ENCODE measurements at regions not wholly inside any gene's neighbourhood (a gene's known extent, or its start where the extent isn't known, plus 50 kb on each side); places are given as distances from the start of the nearest gene placed in this dataset.

DNA sequence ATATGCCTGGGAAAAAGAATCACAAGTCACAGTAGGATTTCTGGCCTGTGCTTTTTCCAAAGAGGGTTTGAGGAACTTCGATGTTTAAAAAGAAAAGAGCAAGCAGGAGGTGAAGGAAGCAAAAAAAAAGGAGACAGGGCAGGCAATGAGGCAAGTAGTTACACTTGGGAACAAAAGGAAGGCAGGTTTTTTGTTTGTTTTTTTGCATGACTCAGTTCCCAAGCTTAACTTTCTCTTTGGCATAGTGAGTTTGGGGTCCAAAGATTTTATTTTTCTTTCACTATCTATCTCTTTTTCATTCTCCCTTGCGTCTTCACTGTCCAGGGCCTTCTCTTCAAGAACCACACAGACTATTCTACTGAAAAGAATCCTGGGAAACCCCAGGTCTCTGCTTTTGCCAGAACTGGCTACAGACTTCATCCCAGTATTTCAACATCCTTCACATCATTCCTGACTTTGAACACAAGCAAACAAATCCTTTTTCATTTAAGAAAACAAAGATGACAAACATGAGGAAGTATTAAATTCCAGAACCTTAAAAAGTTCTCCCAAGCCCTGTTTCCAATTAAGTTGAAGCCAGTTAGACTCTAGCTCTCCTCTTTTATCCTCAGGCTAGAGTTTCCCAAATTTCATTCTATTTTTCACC is 210.7 kb upstream of the RND3 start:
- Mint-ChIP-seq H3K9me3 (no peaks in the 10 kb centered on the region), H3K36me3 (ENCODE audit: low read depth) (no peaks in the 10 kb centered on the region), H3K27ac (no peak overlapping the region), H3K4me3 (no peak overlapping the region), H3K27me3 (no peaks in the 10 kb centered on the region), H3K4me1 (ENCODE audit: low read depth) (no peaks in the 10 kb centered on the region)
- CTCF ChIA-PET = no interaction called here
- POLR2A ChIA-PET = no interaction called here
- DNase-seq = no peak
- intact Hi-C loops (cut with micrococcal nuclease) = no loop called here
- ATAC-seq = no peak
- TF ChIP-seq, protein P1, sequence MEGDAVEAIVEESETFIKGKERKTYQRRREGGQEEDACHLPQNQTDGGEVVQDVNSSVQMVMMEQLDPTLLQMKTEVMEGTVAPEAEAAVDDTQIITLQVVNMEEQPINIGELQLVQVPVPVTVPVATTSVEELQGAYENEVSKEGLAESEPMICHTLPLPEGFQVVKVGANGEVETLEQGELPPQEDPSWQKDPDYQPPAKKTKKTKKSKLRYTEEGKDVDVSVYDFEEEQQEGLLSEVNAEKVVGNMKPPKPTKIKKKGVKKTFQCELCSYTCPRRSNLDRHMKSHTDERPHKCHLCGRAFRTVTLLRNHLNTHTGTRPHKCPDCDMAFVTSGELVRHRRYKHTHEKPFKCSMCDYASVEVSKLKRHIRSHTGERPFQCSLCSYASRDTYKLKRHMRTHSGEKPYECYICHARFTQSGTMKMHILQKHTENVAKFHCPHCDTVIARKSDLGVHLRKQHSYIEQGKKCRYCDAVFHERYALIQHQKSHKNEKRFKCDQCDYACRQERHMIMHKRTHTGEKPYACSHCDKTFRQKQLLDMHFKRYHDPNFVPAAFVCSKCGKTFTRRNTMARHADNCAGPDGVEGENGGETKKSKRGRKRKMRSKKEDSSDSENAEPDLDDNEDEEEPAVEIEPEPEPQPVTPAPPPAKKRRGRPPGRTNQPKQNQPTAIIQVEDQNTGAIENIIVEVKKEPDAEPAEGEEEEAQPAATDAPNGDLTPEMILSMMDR (IDR thresholded peaks at IDR 0.05) = no peak

DNA sequence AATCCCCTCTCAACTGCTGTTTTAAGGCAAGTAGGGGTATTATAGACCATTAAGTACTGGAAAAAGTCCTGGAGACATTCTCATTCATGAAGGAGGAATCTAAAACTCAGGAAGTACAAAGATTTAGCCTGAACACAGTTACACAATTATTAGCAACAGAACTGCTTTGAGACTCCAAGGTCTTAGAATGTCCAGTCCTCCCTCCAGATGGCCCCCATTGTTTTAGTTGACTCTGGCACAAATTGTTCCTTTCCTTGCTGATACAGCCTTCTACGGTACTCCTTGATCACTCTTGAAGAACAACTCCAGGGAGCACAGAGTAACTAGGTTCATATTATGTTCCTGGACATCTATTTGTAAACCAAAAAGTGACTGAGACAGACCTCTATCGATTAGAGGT is 210.1 kb upstream of the RND3 start:
- no peak for ATAC-seq
- ChIA-PET CTCF (no interaction called here), POLR2A (no interaction called here)
- DNase-seq = no peak
- Mint-ChIP-seq H3K4me1 (ENCODE audit: low read depth) (no peaks in the 10 kb centered on the region), H3K27ac (no peak overlapping the region), H3K27me3 (no peaks in the 10 kb centered on the region), H3K36me3 (ENCODE audit: low read depth) (no peaks in the 10 kb centered on the region), H3K4me3 (no peak overlapping the region), H3K9me3 (no peaks in the 10 kb centered on the region)
- intact Hi-C loops (cut with micrococcal nuclease) = no loop called here
- TF ChIP-seq, protein P1 (IDR thresholded peaks at IDR 0.05) = no peak

DNA sequence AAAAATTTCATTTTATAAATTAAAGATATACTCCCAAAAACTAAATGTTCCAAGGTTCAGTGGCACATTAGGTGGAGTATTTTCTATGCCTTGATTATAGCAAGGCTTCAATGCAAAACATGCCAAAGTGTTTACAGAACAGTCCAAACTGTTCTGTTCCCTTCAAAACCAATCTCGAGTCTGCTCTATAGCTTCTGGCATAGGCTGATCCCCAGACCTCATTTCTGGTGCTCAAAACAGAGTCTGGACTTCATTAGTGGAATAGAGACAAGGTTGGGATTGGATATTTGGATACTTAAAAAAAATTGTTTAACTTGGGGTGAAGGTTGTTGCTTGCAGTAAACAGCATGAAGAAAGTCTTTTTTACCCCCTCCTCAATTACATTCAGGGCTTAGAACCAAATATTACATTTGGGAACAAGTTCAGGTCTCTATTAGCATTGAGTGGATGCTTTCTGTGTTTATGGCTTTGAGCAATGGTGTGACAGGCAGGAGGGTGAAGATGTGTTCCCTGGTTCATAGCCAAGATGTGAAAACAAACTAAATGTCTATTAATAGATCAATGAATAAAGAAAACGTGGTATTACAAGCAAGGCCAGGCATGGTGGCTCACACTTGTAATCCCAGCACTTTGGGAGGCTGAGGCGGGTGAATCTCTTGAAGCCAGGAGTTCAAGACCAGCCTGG is 208.1 kb upstream of the RND3 start:
- Mint-ChIP-seq H3K9me3 (no peaks in the 10 kb centered on the region), H3K4me1 (ENCODE audit: low read depth) (no peaks in the 10 kb centered on the region), H3K36me3 (ENCODE audit: low read depth) (no peaks in the 10 kb centered on the region), H3K27me3 (no peaks in the 10 kb centered on the region), H3K4me3 (no peak overlapping the region), H3K27ac (no peak overlapping the region)
- ChIA-PET CTCF (no interaction called here), POLR2A (no interaction called here)
- DNase-seq = no peak
- intact Hi-C loops (cut with micrococcal nuclease) = no loop called here
- TF ChIP-seq, protein P1 (IDR thresholded peaks at IDR 0.05) = no peak
- no peak for ATAC-seq

DNA sequence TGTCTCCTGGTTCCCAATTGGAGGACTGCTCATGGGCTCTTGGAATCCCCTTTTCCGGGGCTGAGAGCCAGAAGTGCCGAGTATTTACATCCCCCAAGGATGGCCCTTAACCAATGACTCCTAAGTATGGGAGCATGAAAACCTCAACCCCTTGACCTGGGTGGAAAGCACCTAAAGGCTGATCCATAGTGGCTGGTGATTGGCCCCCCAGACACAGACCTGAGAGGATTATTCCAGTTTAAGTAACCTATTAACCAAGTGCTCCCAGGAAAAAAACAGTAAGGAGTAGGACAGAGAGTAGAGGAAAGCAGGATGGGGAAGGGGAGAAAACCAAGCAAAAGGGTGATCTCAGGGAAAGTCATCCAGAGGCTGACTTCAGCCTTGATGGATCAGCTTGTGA is 206.1 kb upstream of the RND3 start:
- no peak overlapping the region for H3K4me3 Mint-ChIP-seq
- ATAC-seq (no peak), DNase-seq (no peak)
- H3K36me3 Mint-ChIP-seq (ENCODE audit: low read depth) = no peaks in the 10 kb centered on the region
- POLR2A ChIA-PET = no interaction called here
- H3K27me3 Mint-ChIP-seq = no peaks in the 10 kb centered on the region
- TF ChIP-seq, protein P1 (IDR thresholded peaks at IDR 0.05) = no peak
- H3K9me3 Mint-ChIP-seq = no peaks in the 10 kb centered on the region
- H3K27ac Mint-ChIP-seq = no peak overlapping the region
- H3K4me1 Mint-ChIP-seq (ENCODE audit: low read depth) = no peaks in the 10 kb centered on the region
- intact Hi-C loops (cut with micrococcal nuclease) = no loop called here
- CTCF ChIA-PET = no interaction called here

DNA sequence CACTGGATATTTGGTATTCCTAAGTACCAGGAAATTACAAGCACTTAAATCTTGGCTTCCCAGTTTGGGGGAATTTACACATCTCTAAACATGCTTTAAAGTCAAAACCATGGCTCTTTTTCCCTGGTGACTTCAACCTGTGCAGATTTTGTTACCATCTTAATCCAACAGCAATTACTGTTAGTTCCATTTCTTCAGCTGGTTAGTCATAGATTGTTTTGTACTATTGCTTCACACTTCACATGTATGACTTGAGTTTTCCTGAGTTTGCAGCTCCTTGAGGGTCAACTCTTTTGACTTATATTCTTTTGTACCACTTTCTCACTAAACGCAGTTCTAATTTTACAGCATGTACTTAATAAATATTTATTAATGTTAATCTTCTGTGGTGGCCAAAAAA is 203.4 kb upstream of the RND3 start:
- H3K9me3 Mint-ChIP-seq = no peaks in the 10 kb centered on the region
- no peaks in the 10 kb centered on the region for H3K4me1 Mint-ChIP-seq (ENCODE audit: low read depth)
- POLR2A ChIA-PET = no interaction called here
- H3K36me3 Mint-ChIP-seq (ENCODE audit: low read depth) = no peaks in the 10 kb centered on the region
- CTCF ChIA-PET = no interaction called here
- DNase-seq (no peak), ATAC-seq (no peak)
- no peaks in the 10 kb centered on the region for H3K27me3 Mint-ChIP-seq
- intact Hi-C loops (cut with micrococcal nuclease) = no loop called here
- TF ChIP-seq, protein P1 (IDR thresholded peaks at IDR 0.05) = no peak
- no peak overlapping the region for H3K4me3 Mint-ChIP-seq
- no peak overlapping the region for H3K27ac Mint-ChIP-seq
